Calu3 (cell line): ENCODE measurements at regions not wholly inside any gene's neighbourhood (a gene's known extent, or its start where the extent isn't known, plus 50 kb on each side); places are given as distances from the start of the nearest gene placed in this dataset.

ENCODE experiments used
- BruUV-seq: library from RNA; stranded (reverse); fragments of 400-500 nt; replicated peaks from 2 replicates; lab custom pipeline; 2021; lab: Mats Ljungman, UMichigan
- CTCF ChIA-PET: fragments of 300-600 bp; sonication (Branson Sonifier 250); formaldehyde crosslinking; loops from one replicate; lab custom pipeline; 2022; ENCODE audit warnings: antibody characterized with exemption; lab: Charles Lee
- DNase-seq: peaks from one replicate; pipeline ENCODE4 v3.0.0; 2022
- H3K27ac Mint-ChIP-seq: one replicate; pipeline ENCODE4 v1.8.0; 2022; ENCODE audit warnings: mixed read lengths; ENCODE audit not compliant: unreplicated experiment
- H3K27me3 Mint-ChIP-seq: one replicate; pipeline ENCODE4 v1.8.0; 2022; ENCODE audit warnings: mixed read lengths; ENCODE audit not compliant: unreplicated experiment
- H3K36me3 Mint-ChIP-seq: one replicate; pipeline ENCODE4 v1.8.0; 2022; ENCODE audit warnings: mild to moderate bottlenecking, moderate library complexity, mixed read lengths; ENCODE audit not compliant: insufficient read depth, unreplicated experiment
- H3K4me1 Mint-ChIP-seq: one replicate; pipeline ENCODE4 v1.8.0; 2022; ENCODE audit warnings: mild to moderate bottlenecking, low read depth, mixed read lengths; ENCODE audit not compliant: unreplicated experiment
- H3K4me3 Mint-ChIP-seq: one replicate; pipeline ENCODE4 v1.8.0; 2022; ENCODE audit warnings: mild to moderate bottlenecking, low read depth, moderate library complexity, mixed read lengths; ENCODE audit not compliant: unreplicated experiment
- H3K9me3 Mint-ChIP-seq: one replicate; pipeline ENCODE4 v1.8.0; 2022; ENCODE audit warnings: low read depth, mixed read lengths; ENCODE audit not compliant: unreplicated experiment
- intact Hi-C: fragments of 100-400 bp; cut with micrococcal nuclease; formaldehyde crosslinking; loops from one replicate; pipeline ENCODE4 v1.10.0; 2022; ENCODE audit not compliant: unreplicated experiment
- TF ChIP-seq, protein P1 (sequence below): fragments of 200-600 bp; IDR thresholded peaks from one replicate; pipeline ENCODE4 v1.8.0; 2022; ENCODE audit warnings: antibody characterized with exemption; ENCODE audit not compliant: unreplicated experiment

GRCh38 chr2:78132391-78133370 is 610.5 kb upstream of the LRRTM4 start:
- H3K9me3 Mint-ChIP-seq = peaks cover 2% of the 10 kb centered on the region
- no peaks in the 10 kb centered on the region for H3K4me1 Mint-ChIP-seq
- DNase-seq = no peak
- intact Hi-C loops = no loop called here
- H3K27me3 Mint-ChIP-seq = no peaks in the 10 kb centered on the region
- no TSS peak for BruUV-seq
- no peak overlapping the region for H3K4me3 Mint-ChIP-seq
- no peak overlapping the region for H3K27ac Mint-ChIP-seq
- TF ChIP-seq, protein P1, sequence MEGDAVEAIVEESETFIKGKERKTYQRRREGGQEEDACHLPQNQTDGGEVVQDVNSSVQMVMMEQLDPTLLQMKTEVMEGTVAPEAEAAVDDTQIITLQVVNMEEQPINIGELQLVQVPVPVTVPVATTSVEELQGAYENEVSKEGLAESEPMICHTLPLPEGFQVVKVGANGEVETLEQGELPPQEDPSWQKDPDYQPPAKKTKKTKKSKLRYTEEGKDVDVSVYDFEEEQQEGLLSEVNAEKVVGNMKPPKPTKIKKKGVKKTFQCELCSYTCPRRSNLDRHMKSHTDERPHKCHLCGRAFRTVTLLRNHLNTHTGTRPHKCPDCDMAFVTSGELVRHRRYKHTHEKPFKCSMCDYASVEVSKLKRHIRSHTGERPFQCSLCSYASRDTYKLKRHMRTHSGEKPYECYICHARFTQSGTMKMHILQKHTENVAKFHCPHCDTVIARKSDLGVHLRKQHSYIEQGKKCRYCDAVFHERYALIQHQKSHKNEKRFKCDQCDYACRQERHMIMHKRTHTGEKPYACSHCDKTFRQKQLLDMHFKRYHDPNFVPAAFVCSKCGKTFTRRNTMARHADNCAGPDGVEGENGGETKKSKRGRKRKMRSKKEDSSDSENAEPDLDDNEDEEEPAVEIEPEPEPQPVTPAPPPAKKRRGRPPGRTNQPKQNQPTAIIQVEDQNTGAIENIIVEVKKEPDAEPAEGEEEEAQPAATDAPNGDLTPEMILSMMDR = no peak
- CTCF ChIA-PET = no interaction called here
- no peaks in the 10 kb centered on the region for H3K36me3 Mint-ChIP-seq

GRCh38 chr2:78145395-78145996 is 623.3 kb upstream of the LRRTM4 start:
- H3K36me3 Mint-ChIP-seq = no peaks in the 10 kb centered on the region
- H3K27me3 Mint-ChIP-seq = no peaks in the 10 kb centered on the region
- H3K9me3 Mint-ChIP-seq = no peaks in the 10 kb centered on the region
- no peaks in the 10 kb centered on the region for H3K4me1 Mint-ChIP-seq
- TF ChIP-seq, protein P1 = no peak
- no TSS peak for BruUV-seq
- H3K4me3 Mint-ChIP-seq = no peak overlapping the region
- DNase-seq = no peak
- no peak overlapping the region for H3K27ac Mint-ChIP-seq
- CTCF ChIA-PET = no interaction called here
- intact Hi-C loops = no loop called here

DNA sequence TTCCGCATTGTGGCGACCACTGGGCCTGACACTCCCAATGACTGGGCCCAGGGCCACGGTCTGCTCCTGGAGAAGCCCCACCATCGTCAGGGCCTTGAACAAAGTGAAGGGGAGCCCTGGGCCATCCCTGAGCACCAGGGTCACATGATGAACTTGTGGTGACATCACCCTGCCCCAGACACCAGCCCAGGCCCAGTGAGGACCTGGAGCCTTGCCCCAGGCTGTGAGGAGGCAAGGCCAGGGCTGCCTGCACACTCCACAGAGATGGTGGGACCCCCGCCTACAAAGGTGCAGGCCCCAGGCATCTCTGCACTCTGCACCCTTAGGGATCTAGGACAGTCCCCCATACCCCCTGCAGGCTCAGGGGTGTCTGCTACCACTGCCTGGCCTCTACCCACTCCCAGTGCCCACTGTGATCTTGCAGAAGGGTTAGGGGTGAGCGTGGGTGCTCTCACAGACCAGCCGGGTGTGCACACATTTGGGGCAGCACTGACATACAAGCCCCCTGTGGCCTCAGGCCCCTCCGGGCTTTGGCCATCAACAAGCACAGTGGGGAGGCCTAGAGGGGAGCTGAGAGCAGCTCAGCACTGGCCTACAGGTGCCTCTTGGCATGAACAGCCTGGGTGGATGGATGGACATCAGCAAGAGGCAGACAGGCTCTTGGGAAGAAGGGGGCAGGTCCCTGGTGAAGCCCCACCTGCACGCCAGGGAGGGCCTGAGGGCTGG is 624.0 kb upstream of the LRRTM4 start:
- BruUV-seq = no TSS peak
- CTCF ChIA-PET = no interaction called here
- H3K27me3 Mint-ChIP-seq = no peaks in the 10 kb centered on the region
- no peak overlapping the region for H3K27ac Mint-ChIP-seq
- TF ChIP-seq, protein P1 = no peak
- no peak for DNase-seq
- no peaks in the 10 kb centered on the region for H3K4me1 Mint-ChIP-seq
- H3K9me3 Mint-ChIP-seq = no peaks in the 10 kb centered on the region
- H3K4me3 Mint-ChIP-seq = no peak overlapping the region
- H3K36me3 Mint-ChIP-seq = no peaks in the 10 kb centered on the region
- intact Hi-C loops = no loop called here

DNA sequence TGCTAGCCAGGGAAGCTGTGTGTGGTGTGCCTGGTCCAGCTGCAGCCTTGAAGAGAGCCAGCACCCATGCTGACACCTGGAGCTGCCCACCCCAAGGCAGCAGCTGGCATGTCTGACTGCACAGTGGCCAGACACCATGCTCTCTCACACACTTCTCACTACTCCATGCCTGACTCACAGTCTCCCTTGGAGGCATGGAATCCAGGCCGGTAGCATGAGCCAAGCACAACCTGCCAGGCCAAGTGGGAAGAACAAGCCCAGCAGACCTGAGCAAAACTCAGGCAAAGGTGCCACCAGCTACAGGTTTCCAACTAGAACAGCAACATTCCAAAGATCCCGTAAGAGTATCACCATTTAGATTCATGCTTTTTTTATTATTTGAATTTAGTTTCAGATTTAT is 625.3 kb upstream of the LRRTM4 start:
- intact Hi-C loops = no loop called here
- Mint-ChIP-seq H3K36me3 (no peaks in the 10 kb centered on the region), H3K4me1 (no peaks in the 10 kb centered on the region), H3K9me3 (no peaks in the 10 kb centered on the region), H3K27ac (no peak overlapping the region), H3K4me3 (no peak overlapping the region), H3K27me3 (no peaks in the 10 kb centered on the region)
- BruUV-seq = no TSS peak
- CTCF ChIA-PET = no interaction called here
- TF ChIP-seq, protein P1 = no peak
- DNase-seq = no peak
